Vagina (tissue), 2 donors: ENCODE measurements at regions not wholly inside any gene's neighbourhood (a gene's known extent, or its start where the extent isn't known, plus 50 kb on each side); places are given as distances from the start of the nearest gene placed in this dataset.

Experiments used
- DNase-seq, 2 donors: peaks; one replicate each; pipeline ENCODE4 v3.0.0-alpha.2; 2017; ENCODE audit errors: extremely low spot score in 2 of 2
- H3K27ac ChIP-seq: fragments of 200-600 bp; sonication (generic); one replicate; pipeline ENCODE4 v1.5.1; 2019
- H3K27me3 ChIP-seq: fragments of 200-600 bp; sonication (generic); one replicate; pipeline ENCODE4 v1.5.1; 2019
- H3K36me3 ChIP-seq, 2 donors: fragments of 200-600 bp; sonication (generic); one replicate each; pipeline ENCODE4 v1.5.1; 2017 to 2019
- H3K4me1 ChIP-seq: fragments of 200-600 bp; sonication (generic); one replicate; pipeline ENCODE4 v1.5.1; 2019
- H3K4me3 ChIP-seq, 2 donors: fragments of 200-600 bp; sonication (generic); 1 replicate in 1 of 2; 2 replicates in 1 of 2; pipeline ENCODE4 v1.5.1; 2016 to 2019
- H3K9me3 ChIP-seq: fragments of 200-600 bp; sonication (generic); one replicate; pipeline ENCODE4 v1.5.1; 2019
- CTCF ChIP-seq, 3 experiments: fragments of 450-650 bp in 2 of 3; fragments of 200-600 bp in 1 of 3; sonication (generic) in 1 of 3; IDR thresholded peaks; one replicate each; pipeline ENCODE4 v1.5.1; 2017 to 2019; ENCODE audit warnings: antibody characterized with exemption in 3 of 3, mild to moderate bottlenecking in 2 of 3, moderate library complexity in 2 of 3
- POLR2A ChIP-seq, 2 donors: fragments of 450-650 bp; IDR thresholded peaks; one replicate each; pipeline ENCODE4 v1.6.1; 2017; ENCODE audit warnings: antibody characterized with exemption in 2 of 2, mild to moderate bottlenecking in 2 of 2, moderate library complexity in 2 of 2
- POLR2AphosphoS5 ChIP-seq, 2 donors: sonication (generic); formaldehyde crosslinking; IDR thresholded peaks; one replicate each; pipeline ENCODE4 v1.9.0; 2017; ENCODE audit warnings: antibody characterized with exemption in 2 of 2, mild to moderate bottlenecking in 2 of 2, low read depth in 1 of 2; ENCODE audit not compliant: insufficient read depth in 1 of 2
- intact Hi-C: fragments of 100-400 bp; cut with DNase I; formaldehyde crosslinking; loops from one replicate; pipeline ENCODE4 v1.15.1; 2023

GRCh38 chr2:88836351-88836750 lies 144.9 kb downstream of the RPIA start:
- Histone ChIP-seq H3K36me3 (no peaks in the 10 kb centered on the region), H3K9me3 (no peaks in the 10 kb centered on the region), H3K4me1 (no peaks in the 10 kb centered on the region), H3K4me3 (no peak overlapping the region), H3K27ac (no peak overlapping the region), H3K27me3 (no peaks in the 10 kb centered on the region)
- TF ChIP-seq POLR2AphosphoS5 (IDR thresholded peaks at IDR 0.05; ENCODE audit: insufficient read depth in 1 of 2, low read depth in 1 of 2) (no peak), CTCF (IDR thresholded peaks at IDR 0.05) (no peak), POLR2A (IDR thresholded peaks at IDR 0.05) (no peak)
- DNase-seq = no peak
- intact Hi-C loops = no loop called here

DNA sequence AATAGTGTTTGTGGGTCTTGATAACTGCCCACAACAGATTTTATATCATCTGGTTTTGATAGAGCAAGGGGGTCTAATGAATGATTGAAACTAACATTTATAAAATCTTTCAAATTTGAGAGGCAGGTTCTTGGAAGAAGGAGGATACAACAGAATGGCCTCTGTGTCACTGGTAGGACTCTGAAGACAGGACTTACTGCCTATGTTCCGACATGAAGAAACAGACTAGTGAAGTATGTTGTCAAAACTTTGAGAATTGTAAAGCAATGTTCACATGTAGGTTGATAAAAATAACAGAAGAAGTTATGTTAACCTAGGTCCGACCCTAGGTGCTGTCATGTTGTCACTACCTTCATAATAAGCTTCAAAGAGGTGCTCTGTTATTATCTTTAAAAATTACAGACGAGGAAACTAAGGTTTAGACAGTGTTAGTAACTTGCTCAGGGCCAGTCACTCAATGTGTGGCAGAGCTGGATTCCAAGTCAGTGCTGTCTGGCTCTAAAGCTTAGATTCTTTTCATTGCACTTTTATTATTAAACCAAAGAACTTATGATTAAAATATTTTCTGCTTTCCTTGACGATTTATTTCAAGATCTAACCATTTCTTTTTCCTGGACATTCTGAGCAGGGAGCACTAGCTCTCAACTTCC lies 146.2 kb downstream of the RPIA start:
- intact Hi-C loops = no loop called here
- TF ChIP-seq CTCF (IDR thresholded peaks at IDR 0.05) = no peak
- DNase-seq = no peak
- H3K4me1 ChIP-seq = no peaks in the 10 kb centered on the region
- H3K27me3 ChIP-seq = no peaks in the 10 kb centered on the region
- no peak overlapping the region for H3K27ac ChIP-seq
- no peaks in the 10 kb centered on the region for H3K36me3 ChIP-seq
- no peak overlapping the region for H3K4me3 ChIP-seq
- H3K9me3 ChIP-seq = no peaks in the 10 kb centered on the region

DNA sequence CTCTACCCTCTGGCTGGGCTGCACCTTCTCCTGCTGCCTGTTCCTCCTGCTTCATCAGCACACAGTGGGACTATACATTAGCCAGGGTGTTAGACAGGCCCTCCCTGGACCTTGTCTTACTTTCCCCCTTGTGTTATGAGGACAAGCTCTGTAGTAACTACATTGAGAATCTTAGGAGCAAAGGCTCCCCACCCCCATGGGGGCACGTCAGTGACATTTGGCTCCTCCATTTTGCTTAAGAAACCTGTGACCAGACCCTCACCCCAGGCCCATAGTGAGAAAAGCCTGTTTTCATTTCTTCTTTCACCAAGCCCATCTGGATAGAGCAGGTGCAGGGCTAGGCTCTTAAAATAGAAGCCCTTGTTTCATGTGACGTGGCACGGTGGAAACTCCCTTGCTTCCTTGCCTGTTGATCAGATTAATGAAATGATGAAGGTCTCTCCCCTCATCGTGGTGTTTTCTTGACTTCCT lies 146.7 kb downstream of the RPIA start:
- no peak for TF ChIP-seq POLR2A (IDR thresholded peaks at IDR 0.05)
- Histone ChIP-seq H3K4me3 (no peak overlapping the region), H3K27me3 (no peaks in the 10 kb centered on the region), H3K9me3 (no peaks in the 10 kb centered on the region), H3K27ac (no peak overlapping the region), H3K36me3 (no peaks in the 10 kb centered on the region), H3K4me1 (no peaks in the 10 kb centered on the region)
- intact Hi-C loops = no loop called here
- DNase-seq = no peak

DNA sequence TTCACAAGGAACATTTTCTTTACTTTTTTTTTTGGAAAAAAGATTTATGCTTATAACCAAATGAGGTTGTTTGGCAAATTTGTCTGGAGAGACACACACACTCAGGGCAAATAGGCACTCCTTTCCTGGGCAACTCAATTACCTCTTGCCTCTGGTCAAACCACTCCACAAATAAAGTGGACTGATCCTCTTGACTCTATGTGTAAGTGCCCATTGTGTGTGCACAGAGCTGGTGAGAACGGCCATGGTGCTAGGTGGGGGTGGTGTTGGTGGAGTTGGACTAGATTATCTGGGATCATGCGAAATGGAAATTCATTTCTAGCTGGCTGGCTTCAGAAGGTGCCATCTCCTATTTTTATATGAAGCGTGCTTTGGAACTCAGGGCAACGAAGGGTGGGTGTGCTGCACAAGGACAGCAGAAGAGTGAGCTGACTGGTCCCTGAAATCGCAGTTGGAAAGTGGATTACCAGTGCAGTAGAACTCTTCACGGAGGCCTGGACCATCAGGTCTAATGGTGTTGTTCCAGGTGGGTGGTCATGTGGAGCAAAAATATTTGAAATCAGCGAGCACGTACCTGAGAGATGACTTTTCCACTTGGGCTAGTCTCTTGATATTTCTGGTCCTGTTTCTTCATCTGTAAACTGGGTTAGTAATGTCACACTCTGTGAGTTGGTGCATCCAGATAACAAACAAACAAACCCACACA lies 149.9 kb downstream of the RPIA start:
- intact Hi-C loops = no loop called here
- Histone ChIP-seq H3K27ac (no peak overlapping the region), H3K4me1 (no peaks in the 10 kb centered on the region), H3K9me3 (no peaks in the 10 kb centered on the region), H3K27me3 (no peaks in the 10 kb centered on the region), H3K4me3 (no peak overlapping the region), H3K36me3 (no peaks in the 10 kb centered on the region)
- no peak for DNase-seq
- TF ChIP-seq POLR2A (IDR thresholded peaks at IDR 0.05) (no peak), CTCF (IDR thresholded peaks at IDR 0.05) (no peak), POLR2AphosphoS5 (IDR thresholded peaks at IDR 0.05; ENCODE audit: insufficient read depth in 1 of 2, low read depth in 1 of 2) (no peak)

DNA sequence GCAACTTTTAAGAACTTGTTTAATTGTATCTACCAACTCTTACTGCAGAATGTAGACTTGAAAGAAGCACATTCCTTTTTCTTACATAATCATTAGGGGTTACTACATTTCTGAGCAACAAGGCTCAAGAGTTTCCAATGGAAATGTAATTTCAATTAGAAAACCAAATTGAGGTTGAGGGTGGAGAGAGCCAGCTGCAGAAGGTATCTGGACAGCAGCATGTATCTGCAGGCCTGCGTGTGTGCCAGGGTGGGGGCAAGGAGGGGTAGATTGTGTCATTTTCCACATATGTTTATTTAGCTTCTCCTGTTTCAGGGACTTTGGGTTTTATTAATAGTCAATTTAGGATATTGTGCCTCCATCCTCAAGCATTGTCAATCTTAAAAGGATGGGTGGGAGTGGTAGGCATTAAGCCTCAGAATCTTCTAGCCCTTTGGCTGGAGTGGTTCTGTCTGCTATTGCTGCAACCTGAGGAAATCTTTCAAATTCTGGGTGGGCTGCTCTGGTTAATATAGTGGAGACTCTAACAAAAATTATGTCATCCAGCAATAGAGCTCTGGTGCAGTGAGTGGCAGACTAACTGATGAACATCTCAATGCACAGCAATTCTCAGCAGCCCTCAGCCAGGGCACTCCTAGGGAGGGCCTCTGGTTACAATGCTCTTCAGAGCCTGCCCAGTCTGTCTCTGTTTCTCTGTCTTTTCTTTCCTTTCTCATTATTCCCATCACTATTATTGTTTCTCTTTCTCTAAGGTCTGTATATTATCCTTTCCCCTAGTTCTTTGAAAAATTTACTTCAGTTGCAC lies 151.4 kb downstream of the RPIA start:
- H3K36me3 ChIP-seq = no peaks in the 10 kb centered on the region
- no peaks in the 10 kb centered on the region for H3K27me3 ChIP-seq
- TF ChIP-seq CTCF (IDR thresholded peaks at IDR 0.05) = no peak
- no peak for TF ChIP-seq POLR2A (IDR thresholded peaks at IDR 0.05)
- TF ChIP-seq POLR2AphosphoS5 (IDR thresholded peaks at IDR 0.05; ENCODE audit: insufficient read depth in 1 of 2, low read depth in 1 of 2) = no peak
- H3K27ac ChIP-seq = no peak overlapping the region
- H3K4me1 ChIP-seq = no peaks in the 10 kb centered on the region
- no peak for DNase-seq
- intact Hi-C loops = no loop called here
- no peak overlapping the region for H3K4me3 ChIP-seq
- no peaks in the 10 kb centered on the region for H3K9me3 ChIP-seq
